Uterus (tissue), 3 donors: ENCODE measurements at regions not wholly inside any gene's neighbourhood (a gene's known extent, or its start where the extent isn't known, plus 50 kb on each side); places are given as distances from the start of the nearest gene placed in this dataset.

Source experiments
- DNase-seq, 2 donors: peaks; one replicate each; pipeline ENCODE4 v3.0.0-alpha.2; 2019 to 2020
- H3K27ac ChIP-seq, 2 donors: fragments of 200-600 bp; sonication (generic); 1 replicate in 1 of 2; 2 replicates in 1 of 2; pipeline ENCODE4 v1.5.1; 2016 to 2018
- H3K27me3 ChIP-seq, 2 donors: fragments of 200-600 bp; sonication (generic); one replicate each; pipeline ENCODE4 v1.5.1; 2018 to 2019; ENCODE audit warnings: control low read depth in 1 of 2
- H3K36me3 ChIP-seq, 2 donors: fragments of 200-600 bp; sonication (generic); one replicate each; pipeline ENCODE4 v1.5.1; 2019; ENCODE audit warnings: control low read depth in 1 of 2
- H3K4me1 ChIP-seq, 2 donors: fragments of 200-600 bp; sonication (generic); one replicate each; pipeline ENCODE4 v1.5.1; 2018 to 2019; ENCODE audit warnings: control low read depth in 1 of 2
- H3K4me3 ChIP-seq, 2 donors: fragments of 200-600 bp; sonication (generic); 1 replicate in 1 of 2; 2 replicates in 1 of 2; pipeline ENCODE4 v1.5.1; 2018 to 2019; ENCODE audit warnings: mild to moderate bottlenecking in 1 of 2
- H3K9me3 ChIP-seq, 2 donors: fragments of 200-600 bp; sonication (generic); one replicate each; pipeline ENCODE4 v1.5.1; 2019; ENCODE audit warnings: control low read depth in 1 of 2
- POLR2A ChIP-seq, 2 donors: fragments of 450-650 bp; IDR thresholded peaks; one replicate each; pipeline ENCODE4 v1.6.1; 2016; ENCODE audit warnings: antibody characterized with exemption in 2 of 2, mild to moderate bottlenecking in 1 of 2, moderate library complexity in 1 of 2
- intact Hi-C: fragments of 100-400 bp; cut with DNase I; formaldehyde crosslinking; loops from one replicate; pipeline ENCODE4 v1.15.1; 2023; ENCODE audit warnings: low total_unique reads
- TF ChIP-seq, protein P1 (sequence below), 4 experiments: fragments of 200-600 bp in 2 of 4; fragments of 450-650 bp in 2 of 4; sonication (generic) in 2 of 4; IDR thresholded peaks; one replicate each; pipeline ENCODE4 v1.5.1; 2016 to 2019; ENCODE audit warnings: antibody characterized with exemption in 4 of 4, mild to moderate bottlenecking in 2 of 4, moderate library complexity in 1 of 4
- donor health status: DM: yes; HTN: yes; CAD: no.

DNA sequence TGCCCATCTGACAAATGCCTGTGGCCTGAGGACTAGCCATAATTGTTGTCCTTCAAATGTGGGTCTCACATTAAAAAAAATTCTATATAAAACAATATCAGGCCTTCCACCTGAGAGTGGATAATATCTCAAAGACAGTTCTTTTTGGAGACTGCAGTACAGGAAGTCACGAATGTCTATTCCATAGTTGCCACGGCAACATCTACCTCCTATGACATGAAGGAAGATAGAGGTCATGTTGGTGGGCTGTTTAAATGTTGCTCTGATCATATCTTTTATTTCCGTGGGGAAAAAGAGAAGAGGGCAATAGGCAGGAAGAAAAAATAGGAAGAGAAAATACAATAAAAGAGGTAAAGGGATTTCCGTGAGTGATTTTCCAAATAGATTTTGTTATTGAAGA is 151.8 kb downstream of the ARL6IP6 start:
- H3K4me3 ChIP-seq = no peak overlapping the region
- no peak overlapping the region for H3K27ac ChIP-seq
- intact Hi-C loops = no loop called here
- no peaks in the 10 kb centered on the region for H3K9me3 ChIP-seq
- H3K36me3 ChIP-seq = no peaks in the 10 kb centered on the region
- TF ChIP-seq POLR2A (IDR thresholded peaks at IDR 0.05) = no peak
- TF ChIP-seq, protein P1, sequence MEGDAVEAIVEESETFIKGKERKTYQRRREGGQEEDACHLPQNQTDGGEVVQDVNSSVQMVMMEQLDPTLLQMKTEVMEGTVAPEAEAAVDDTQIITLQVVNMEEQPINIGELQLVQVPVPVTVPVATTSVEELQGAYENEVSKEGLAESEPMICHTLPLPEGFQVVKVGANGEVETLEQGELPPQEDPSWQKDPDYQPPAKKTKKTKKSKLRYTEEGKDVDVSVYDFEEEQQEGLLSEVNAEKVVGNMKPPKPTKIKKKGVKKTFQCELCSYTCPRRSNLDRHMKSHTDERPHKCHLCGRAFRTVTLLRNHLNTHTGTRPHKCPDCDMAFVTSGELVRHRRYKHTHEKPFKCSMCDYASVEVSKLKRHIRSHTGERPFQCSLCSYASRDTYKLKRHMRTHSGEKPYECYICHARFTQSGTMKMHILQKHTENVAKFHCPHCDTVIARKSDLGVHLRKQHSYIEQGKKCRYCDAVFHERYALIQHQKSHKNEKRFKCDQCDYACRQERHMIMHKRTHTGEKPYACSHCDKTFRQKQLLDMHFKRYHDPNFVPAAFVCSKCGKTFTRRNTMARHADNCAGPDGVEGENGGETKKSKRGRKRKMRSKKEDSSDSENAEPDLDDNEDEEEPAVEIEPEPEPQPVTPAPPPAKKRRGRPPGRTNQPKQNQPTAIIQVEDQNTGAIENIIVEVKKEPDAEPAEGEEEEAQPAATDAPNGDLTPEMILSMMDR (IDR thresholded peaks at IDR 0.05) = no peak
- H3K4me1 ChIP-seq = no peaks in the 10 kb centered on the region
- DNase-seq = no peak
- no peaks in the 10 kb centered on the region for H3K27me3 ChIP-seq

DNA sequence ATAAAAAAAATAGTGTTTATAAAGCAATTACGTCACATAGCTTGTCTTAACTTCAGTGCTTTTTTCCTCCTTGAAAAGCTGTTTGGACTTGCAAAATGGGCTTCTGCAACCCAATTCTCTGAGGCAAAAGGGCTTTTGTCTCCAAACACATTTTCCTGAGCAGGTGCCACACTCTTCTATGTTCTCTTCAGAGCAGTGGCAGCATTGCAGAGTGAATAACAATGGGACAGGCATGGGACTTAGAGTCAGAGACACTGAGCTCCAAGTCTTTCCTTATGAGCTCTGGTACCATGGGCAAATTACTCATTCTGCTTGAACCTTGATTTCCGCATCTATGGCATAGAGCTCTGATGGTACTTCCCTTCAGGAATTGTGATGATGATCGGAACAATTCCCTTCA is 149.0 kb downstream of the ARL6IP6 start:
- H3K4me1 ChIP-seq = no peaks in the 10 kb centered on the region
- intact Hi-C loops = no loop called here
- no peak overlapping the region for H3K27ac ChIP-seq
- DNase-seq = no peak
- H3K4me3 ChIP-seq = no peak overlapping the region
- H3K27me3 ChIP-seq = no peaks in the 10 kb centered on the region
- H3K9me3 ChIP-seq = no peaks in the 10 kb centered on the region
- H3K36me3 ChIP-seq = no peaks in the 10 kb centered on the region
- TF ChIP-seq, protein P1 (IDR thresholded peaks at IDR 0.05) = no peak
- TF ChIP-seq POLR2A (IDR thresholded peaks at IDR 0.05) = no peak

DNA sequence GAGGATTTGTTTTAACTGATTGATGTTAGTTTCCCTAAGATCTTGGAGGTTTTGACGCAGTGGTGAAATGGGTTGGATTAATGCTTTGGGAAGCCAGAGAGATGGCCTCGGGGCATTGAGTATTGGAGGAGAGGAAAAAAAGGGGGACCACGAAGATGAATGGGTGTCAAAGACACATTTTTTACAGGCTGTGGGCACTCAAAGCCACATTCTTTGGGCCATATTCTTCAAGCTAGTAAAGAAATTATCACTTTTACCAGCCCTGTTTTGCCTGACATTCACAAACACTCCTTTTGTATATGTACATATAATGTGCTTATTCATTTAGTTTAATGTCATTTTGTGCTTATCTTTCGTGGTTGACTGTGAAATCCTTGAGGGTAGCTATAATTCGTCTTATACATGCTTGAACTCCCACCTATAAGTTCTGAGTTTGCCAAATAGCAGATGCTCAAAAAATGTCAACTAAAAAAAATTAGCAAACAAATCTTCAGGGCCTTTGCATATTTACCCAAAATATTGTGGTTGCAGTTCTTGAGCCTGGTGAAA is 146.3 kb downstream of the ARL6IP6 start:
- intact Hi-C loops = no loop called here
- DNase-seq = no peak
- Histone ChIP-seq H3K4me1 (no peaks in the 10 kb centered on the region), H3K4me3 (no peak overlapping the region), H3K9me3 (no peaks in the 10 kb centered on the region), H3K36me3 (no peaks in the 10 kb centered on the region), H3K27me3 (no peaks in the 10 kb centered on the region), H3K27ac (no peak overlapping the region)
- no peak for TF ChIP-seq POLR2A (IDR thresholded peaks at IDR 0.05)
- TF ChIP-seq, protein P1 (IDR thresholded peaks at IDR 0.05) = no peak

DNA sequence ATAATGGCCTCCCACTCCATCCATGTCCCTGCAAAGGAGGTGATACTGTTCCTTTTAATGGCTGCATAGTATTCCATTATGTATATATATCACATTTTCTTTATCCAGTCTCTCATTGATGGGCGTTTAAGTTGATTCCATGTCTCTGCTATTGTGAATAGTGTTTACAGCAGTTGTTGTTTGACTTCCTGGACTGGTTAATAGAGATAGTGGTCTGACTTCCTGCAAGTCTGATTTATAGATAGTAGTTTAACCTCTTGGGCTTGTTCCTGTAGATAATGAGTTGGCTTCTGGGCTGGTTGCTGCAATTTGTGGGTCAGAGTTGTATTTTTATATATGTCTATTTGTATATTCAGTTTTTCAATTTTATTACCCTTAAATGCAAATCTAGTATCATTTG is 145.4 kb downstream of the ARL6IP6 start:
- TF ChIP-seq POLR2A (IDR thresholded peaks at IDR 0.05) = no peak
- TF ChIP-seq, protein P1 (IDR thresholded peaks at IDR 0.05) = no peak
- no peaks in the 10 kb centered on the region for H3K27me3 ChIP-seq
- H3K27ac ChIP-seq = no peak overlapping the region
- intact Hi-C loops = no loop called here
- DNase-seq = no peak
- H3K36me3 ChIP-seq = no peaks in the 10 kb centered on the region
- H3K9me3 ChIP-seq = no peaks in the 10 kb centered on the region
- H3K4me1 ChIP-seq = no peaks in the 10 kb centered on the region
- H3K4me3 ChIP-seq = no peak overlapping the region

DNA sequence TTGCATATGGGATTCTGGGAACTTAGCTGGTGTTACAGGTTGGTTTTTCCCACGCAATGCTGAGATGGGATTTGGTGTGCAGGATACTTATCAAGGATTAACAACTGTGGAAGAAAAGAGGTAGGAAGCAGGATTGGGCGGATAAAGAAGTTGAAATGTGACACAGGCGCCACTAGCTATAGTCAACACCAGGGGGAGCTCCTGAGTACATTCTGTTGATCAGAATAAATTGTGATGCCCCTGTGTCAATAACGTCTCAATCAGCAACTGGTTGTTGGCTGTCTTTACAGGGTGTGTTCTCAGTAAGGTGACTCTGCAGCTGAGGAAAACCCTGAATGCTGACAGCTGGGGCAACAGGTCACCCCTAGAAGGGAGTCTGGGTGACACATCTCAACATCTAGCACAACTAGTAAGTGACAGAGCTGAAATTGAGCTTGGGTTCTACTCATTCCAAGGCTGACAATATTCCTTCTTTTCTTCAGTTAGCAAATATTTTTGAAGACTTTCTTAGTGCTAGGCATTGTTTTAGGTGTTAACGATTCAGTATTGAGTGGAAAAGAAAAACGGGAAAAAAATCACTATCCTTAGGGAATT is 143.0 kb downstream of the ARL6IP6 start:
- H3K36me3 ChIP-seq = no peaks in the 10 kb centered on the region
- intact Hi-C loops = no loop called here
- no peaks in the 10 kb centered on the region for H3K27me3 ChIP-seq
- no peak overlapping the region for H3K4me3 ChIP-seq
- TF ChIP-seq, protein P1 (IDR thresholded peaks at IDR 0.05) = peak in 3 of 4 experiments; percentile 32 to 35 (median 33)
- TF ChIP-seq POLR2A (IDR thresholded peaks at IDR 0.05) = no peak
- H3K27ac ChIP-seq = no peak overlapping the region
- no peaks in the 10 kb centered on the region for H3K9me3 ChIP-seq
- no peak for DNase-seq
- H3K4me1 ChIP-seq = no peaks in the 10 kb centered on the region
